ENCODE measurements at regions not wholly inside any gene's neighbourhood (a gene's known extent, or its start where the extent isn't known, plus 50 kb on each side); places are given as distances from the start of the nearest gene placed in this dataset.

DNA sequence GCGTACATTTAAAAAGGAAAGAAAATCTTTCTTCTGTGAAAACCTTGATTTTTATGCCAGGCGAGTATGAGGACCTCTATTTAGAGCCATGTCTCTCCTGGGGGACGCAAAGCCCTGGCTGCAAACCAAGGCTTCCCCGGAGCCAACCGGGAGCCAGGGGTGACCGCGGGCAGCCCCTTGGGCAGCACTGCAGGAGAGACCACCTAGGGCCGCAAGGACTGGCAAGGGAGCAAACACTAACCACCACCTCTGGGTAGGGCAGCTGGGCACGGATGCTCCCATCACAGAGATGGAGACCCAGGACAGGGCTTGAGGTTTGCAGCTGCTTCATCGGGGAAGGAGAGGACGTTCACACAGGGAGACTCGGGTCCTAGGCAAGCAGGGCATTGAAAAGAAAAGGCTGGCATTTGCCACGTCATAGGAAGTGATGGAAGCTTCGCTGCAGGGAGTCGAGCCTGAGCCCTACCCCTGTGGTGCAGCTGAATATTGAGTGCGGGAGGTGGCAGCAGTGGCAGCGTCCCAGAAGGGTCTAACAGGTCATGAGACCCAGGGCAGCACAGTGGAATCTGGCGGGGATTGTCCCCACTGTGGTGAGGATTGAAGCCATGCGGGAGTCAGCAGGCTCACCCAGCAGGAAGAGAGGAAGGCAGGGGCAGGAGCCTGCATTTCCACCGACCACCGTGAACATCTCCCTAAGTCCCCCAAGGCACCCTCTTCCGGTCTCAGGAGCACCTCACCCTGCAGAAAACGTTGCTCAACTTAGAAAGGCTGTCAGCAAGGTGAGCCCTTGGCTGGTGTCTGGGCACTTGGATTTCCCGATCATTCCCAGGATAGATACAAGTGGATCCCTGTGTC lies 156.2 kb upstream of the CST7 start:
- H3K4me3 ChIP-seq (IDR thresholded peaks at IDR 0.05; ENCODE audit: insufficient read depth, low read depth, low read length) = no peak overlapping the region
- no peaks in the 10 kb centered on the region for H3K36me3 ChIP-seq (ENCODE audit: insufficient read depth)
- no peak overlapping the region for H3K4me2 ChIP-seq
- no peaks in the 10 kb centered on the region for H3K79me2 ChIP-seq (ENCODE audit: insufficient read depth, low read depth)
- no peaks in the 10 kb centered on the region for H3K4me1 ChIP-seq (ENCODE audit: low read depth, poor library complexity, severe bottlenecking)
- no peaks in the 10 kb centered on the region for H4K20me1 ChIP-seq (ENCODE audit: insufficient read depth)
- no peak overlapping the region for H3K9ac ChIP-seq
- TF ChIP-seq, protein P1, sequence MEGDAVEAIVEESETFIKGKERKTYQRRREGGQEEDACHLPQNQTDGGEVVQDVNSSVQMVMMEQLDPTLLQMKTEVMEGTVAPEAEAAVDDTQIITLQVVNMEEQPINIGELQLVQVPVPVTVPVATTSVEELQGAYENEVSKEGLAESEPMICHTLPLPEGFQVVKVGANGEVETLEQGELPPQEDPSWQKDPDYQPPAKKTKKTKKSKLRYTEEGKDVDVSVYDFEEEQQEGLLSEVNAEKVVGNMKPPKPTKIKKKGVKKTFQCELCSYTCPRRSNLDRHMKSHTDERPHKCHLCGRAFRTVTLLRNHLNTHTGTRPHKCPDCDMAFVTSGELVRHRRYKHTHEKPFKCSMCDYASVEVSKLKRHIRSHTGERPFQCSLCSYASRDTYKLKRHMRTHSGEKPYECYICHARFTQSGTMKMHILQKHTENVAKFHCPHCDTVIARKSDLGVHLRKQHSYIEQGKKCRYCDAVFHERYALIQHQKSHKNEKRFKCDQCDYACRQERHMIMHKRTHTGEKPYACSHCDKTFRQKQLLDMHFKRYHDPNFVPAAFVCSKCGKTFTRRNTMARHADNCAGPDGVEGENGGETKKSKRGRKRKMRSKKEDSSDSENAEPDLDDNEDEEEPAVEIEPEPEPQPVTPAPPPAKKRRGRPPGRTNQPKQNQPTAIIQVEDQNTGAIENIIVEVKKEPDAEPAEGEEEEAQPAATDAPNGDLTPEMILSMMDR (conservative IDR thresholded peaks at IDR 0.05; ENCODE audit: low read depth, low read length) = no peak
- no peaks in the 10 kb centered on the region for H3K27me3 ChIP-seq (ENCODE audit: insufficient read depth, low read depth)
- H2AFZ ChIP-seq (ENCODE audit: low read depth) = no peak overlapping the region
- H3K27ac ChIP-seq = no peak overlapping the region

DNA sequence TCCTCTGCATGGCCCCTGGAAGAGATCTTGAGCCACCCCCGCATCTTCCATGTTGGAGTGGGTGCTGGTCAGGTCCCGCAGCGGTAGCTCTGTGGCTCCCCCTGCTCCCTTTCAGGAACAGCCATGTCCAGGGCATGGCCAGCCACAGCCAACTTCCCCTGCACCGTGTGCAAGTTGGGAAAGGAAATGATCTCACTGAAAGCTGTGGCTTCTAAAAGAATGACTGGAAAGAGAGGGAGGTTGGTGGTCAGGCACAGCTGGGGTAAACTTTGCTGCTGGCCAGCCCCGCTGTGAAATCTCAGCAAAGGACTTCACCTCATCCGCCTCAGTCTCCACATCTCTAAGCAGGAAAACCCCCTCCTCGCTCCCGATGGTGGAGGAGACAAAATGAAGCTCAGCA lies 153.6 kb upstream of the CST7 start:
- TF ChIP-seq, protein P1 (conservative IDR thresholded peaks at IDR 0.05; ENCODE audit: low read depth, low read length) = no peak
- Histone ChIP-seq H3K4me1 (ENCODE audit: low read depth, poor library complexity, severe bottlenecking) (no peaks in the 10 kb centered on the region), H3K9ac (no peak overlapping the region), H3K4me3 (IDR thresholded peaks at IDR 0.05; ENCODE audit: insufficient read depth, low read depth, low read length) (no peak overlapping the region), H3K27me3 (ENCODE audit: insufficient read depth, low read depth) (no peaks in the 10 kb centered on the region), H3K79me2 (ENCODE audit: insufficient read depth, low read depth) (no peaks in the 10 kb centered on the region), H4K20me1 (ENCODE audit: insufficient read depth) (no peaks in the 10 kb centered on the region), H3K27ac (no peak overlapping the region), H3K4me2 (no peak overlapping the region), H2AFZ (ENCODE audit: low read depth) (no peak overlapping the region), H3K36me3 (ENCODE audit: insufficient read depth) (no peaks in the 10 kb centered on the region)

DNA sequence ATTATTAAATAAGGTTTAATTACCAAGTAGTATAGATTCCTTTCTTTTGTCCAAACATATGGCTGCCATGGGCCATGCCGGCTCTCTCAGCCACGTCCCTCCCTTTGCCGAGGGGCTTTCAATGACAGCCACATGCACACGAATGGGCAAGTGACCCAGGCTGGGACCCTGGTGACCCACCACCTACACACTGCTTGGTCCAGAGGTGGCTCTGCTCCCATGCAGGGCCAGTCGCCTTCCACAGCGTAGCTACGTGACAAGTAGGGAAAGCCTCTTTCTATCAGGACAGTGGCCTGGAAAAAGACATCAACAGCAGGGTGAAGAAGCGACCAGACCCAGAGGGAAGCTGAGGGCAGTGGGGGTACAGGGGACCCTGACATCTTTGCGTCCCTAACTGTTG lies 152.8 kb upstream of the CST7 start:
- no peak overlapping the region for H2AFZ ChIP-seq (ENCODE audit: low read depth)
- no peaks in the 10 kb centered on the region for H3K4me1 ChIP-seq (ENCODE audit: low read depth, poor library complexity, severe bottlenecking)
- no peaks in the 10 kb centered on the region for H3K27me3 ChIP-seq (ENCODE audit: insufficient read depth, low read depth)
- H3K36me3 ChIP-seq (ENCODE audit: insufficient read depth) = no peaks in the 10 kb centered on the region
- H3K9ac ChIP-seq = no peak overlapping the region
- no peak overlapping the region for H3K27ac ChIP-seq
- H3K4me2 ChIP-seq = no peak overlapping the region
- H3K79me2 ChIP-seq (ENCODE audit: insufficient read depth, low read depth) = no peaks in the 10 kb centered on the region
- H4K20me1 ChIP-seq (ENCODE audit: insufficient read depth) = no peaks in the 10 kb centered on the region
- TF ChIP-seq, protein P1 (conservative IDR thresholded peaks at IDR 0.05; ENCODE audit: low read depth, low read length) = no peak
- H3K4me3 ChIP-seq (IDR thresholded peaks at IDR 0.05; ENCODE audit: insufficient read depth, low read depth, low read length) = no peak overlapping the region

DNA sequence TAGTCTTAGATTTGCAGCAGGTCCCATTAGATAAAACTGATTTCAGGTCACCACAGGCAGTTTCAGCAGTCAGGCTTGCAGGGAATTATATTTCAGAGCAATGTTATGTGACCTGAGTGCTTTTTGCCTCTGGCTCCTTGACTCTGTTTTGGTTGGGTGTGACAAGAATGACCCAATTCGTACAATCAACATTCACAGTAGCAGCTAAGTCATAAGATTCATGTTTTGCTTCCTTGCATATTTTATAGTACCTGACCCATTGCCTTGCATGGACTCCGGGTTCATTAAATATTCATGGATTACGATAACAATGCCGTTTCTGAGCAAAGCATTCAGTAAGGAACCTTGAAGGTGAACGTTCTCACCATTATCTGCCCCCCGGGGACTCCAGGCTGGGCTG lies 152.0 kb upstream of the CST7 start:
- no peak overlapping the region for H3K27ac ChIP-seq
- H3K4me3 ChIP-seq (IDR thresholded peaks at IDR 0.05; ENCODE audit: insufficient read depth, low read depth, low read length) = no peak overlapping the region
- H3K36me3 ChIP-seq (ENCODE audit: insufficient read depth) = no peaks in the 10 kb centered on the region
- H3K27me3 ChIP-seq (ENCODE audit: insufficient read depth, low read depth) = no peaks in the 10 kb centered on the region
- no peaks in the 10 kb centered on the region for H3K79me2 ChIP-seq (ENCODE audit: insufficient read depth, low read depth)
- no peaks in the 10 kb centered on the region for H4K20me1 ChIP-seq (ENCODE audit: insufficient read depth)
- TF ChIP-seq, protein P1 (conservative IDR thresholded peaks at IDR 0.05; ENCODE audit: low read depth, low read length) = no peak
- H3K4me1 ChIP-seq (ENCODE audit: low read depth, poor library complexity, severe bottlenecking) = no peaks in the 10 kb centered on the region
- no peak overlapping the region for H3K9ac ChIP-seq
- H2AFZ ChIP-seq (ENCODE audit: low read depth) = no peak overlapping the region
- H3K4me2 ChIP-seq = no peak overlapping the region
